ENCODE measurements at regions not wholly inside any gene's neighbourhood (a gene's known extent, or its start where the extent isn't known, plus 50 kb on each side); places are given as distances from the start of the nearest gene placed in this dataset.

- no peak for TF ChIP-seq CTCF (IDR thresholded peaks at IDR 0.05)
- no peak for TF ChIP-seq POLR2A (IDR thresholded peaks at IDR 0.05)
Observed at GRCh38 chr2:5945742-5946141, 253.6 kb downstream of the SOX11 start.

Measured in Peyer's patch (tissue), 4 donors.